ENCODE measurements at regions not wholly inside any gene's neighbourhood (a gene's known extent, or its start where the extent isn't known, plus 50 kb on each side); places are given as distances from the start of the nearest gene placed in this dataset.

DNA sequence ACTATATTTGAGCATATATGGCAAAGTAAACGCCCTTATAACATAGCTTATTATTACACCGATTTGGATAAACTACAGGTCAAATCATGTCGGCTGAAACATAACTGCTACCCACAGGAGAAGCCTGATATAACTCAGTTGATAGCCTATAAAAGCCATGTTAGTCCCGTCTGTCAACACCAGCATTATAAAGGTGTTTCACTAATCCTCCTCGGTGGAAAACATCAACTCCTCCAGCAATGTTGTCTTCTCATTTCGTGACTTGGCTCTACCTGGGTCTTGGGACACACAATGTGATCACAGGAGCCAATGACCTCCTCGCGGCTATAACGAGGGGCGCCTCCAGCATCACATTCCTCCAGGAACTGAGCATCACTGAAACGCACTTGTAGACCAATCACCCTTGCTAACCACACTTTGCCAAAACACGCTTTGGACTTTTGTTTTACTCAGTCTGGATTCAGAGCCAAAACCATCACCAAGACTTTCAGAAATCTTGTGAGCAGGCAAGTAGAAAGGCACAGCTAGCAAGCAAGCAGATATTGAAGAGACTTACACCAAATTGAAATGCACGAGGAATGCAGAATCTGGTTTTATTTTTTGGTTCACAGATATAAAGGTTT lies 269.7 kb upstream of the NFE2L3 start:
- TF ChIP-seq, protein P1, sequence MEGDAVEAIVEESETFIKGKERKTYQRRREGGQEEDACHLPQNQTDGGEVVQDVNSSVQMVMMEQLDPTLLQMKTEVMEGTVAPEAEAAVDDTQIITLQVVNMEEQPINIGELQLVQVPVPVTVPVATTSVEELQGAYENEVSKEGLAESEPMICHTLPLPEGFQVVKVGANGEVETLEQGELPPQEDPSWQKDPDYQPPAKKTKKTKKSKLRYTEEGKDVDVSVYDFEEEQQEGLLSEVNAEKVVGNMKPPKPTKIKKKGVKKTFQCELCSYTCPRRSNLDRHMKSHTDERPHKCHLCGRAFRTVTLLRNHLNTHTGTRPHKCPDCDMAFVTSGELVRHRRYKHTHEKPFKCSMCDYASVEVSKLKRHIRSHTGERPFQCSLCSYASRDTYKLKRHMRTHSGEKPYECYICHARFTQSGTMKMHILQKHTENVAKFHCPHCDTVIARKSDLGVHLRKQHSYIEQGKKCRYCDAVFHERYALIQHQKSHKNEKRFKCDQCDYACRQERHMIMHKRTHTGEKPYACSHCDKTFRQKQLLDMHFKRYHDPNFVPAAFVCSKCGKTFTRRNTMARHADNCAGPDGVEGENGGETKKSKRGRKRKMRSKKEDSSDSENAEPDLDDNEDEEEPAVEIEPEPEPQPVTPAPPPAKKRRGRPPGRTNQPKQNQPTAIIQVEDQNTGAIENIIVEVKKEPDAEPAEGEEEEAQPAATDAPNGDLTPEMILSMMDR (IDR thresholded peaks at IDR 0.05; ENCODE audit: partially characterized antibody, unreplicated experiment) = no peak
- no peak for DNase-seq
- Mint-ChIP-seq H3K27ac (ENCODE audit: unreplicated experiment) (no peak overlapping the region), H3K27me3 (ENCODE audit: unreplicated experiment) (peaks cover 7% of the 10 kb centered on the region), H3K4me3 (ENCODE audit: unreplicated experiment) (no peak overlapping the region), H3K36me3 (ENCODE audit: unreplicated experiment) (no peaks in the 10 kb centered on the region), H3K9me3 (ENCODE audit: unreplicated experiment) (peaks cover 4% of the 10 kb centered on the region), H3K4me1 (ENCODE audit: low read depth, unreplicated experiment) (peaks cover 40% of the 10 kb centered on the region)

DNA sequence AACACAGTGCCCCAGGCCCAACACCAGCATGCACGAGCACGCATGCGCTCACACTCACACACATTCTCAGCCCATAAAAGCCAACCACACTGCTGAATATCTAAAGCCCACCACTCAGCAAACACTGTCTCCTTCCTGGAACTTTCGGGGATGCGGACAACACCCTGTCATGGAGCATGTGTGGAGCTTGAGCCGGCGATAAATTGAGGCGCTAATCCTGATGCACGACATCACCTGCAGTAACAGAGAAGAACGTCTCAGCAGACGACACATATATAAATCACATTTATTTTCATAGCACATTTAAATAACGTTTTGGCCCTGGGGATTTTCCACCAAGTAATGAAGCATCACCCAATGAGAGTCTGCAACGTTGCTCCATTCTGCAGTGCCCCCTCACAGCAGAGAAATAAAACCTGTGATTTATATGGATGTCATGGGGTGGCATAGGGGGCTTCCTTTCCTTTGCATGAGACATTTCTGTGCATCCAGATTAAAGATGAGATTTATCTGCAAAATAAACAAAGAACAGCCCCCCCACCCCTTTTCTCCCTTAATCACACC lies 267.7 kb upstream of the NFE2L3 start:
- Mint-ChIP-seq H3K4me1 (ENCODE audit: low read depth, unreplicated experiment) (peaks cover 43% of the 10 kb centered on the region), H3K27me3 (ENCODE audit: unreplicated experiment) (peaks cover 7% of the 10 kb centered on the region), H3K9me3 (ENCODE audit: unreplicated experiment) (peaks cover 4% of the 10 kb centered on the region), H3K4me3 (ENCODE audit: unreplicated experiment) (no peak overlapping the region), H3K27ac (ENCODE audit: unreplicated experiment) (peak overlapping the region; percentile 93), H3K36me3 (ENCODE audit: unreplicated experiment) (no peaks in the 10 kb centered on the region)
- no peak for DNase-seq
- TF ChIP-seq, protein P1 (IDR thresholded peaks at IDR 0.05; ENCODE audit: partially characterized antibody, unreplicated experiment) = no peak

DNA sequence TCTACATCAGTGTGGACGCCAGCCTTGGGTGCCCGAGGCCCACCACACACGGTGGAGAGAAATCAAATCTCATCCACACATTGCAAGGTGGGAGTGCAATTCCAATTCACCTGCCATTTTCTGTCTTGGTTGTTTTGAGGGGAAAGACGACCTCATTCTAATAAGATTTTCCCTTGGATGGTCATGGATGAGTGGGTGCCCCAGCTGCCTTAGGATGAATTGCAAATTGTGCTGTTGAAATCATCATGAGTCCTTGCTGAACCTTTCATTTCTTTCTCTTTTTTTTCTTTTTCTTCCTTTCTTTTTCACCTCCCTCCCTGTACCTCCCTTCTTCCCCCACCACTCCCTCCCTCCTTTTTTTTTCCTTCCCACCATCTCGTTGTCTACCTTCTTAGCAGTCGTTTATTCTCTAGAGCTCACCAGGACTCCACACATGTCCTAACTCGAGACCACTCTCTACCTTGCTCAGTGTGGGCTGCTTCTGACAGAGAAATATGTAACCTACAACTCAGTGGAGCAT lies 266.9 kb upstream of the NFE2L3 start:
- H3K9me3 Mint-ChIP-seq (ENCODE audit: unreplicated experiment) = peaks cover 4% of the 10 kb centered on the region
- H3K4me3 Mint-ChIP-seq (ENCODE audit: unreplicated experiment) = peak overlapping the region; percentile 28
- DNase-seq = no peak
- TF ChIP-seq, protein P1 (IDR thresholded peaks at IDR 0.05; ENCODE audit: partially characterized antibody, unreplicated experiment) = no peak
- peak overlapping the region; percentile 93 for H3K27ac Mint-ChIP-seq (ENCODE audit: unreplicated experiment)
- H3K4me1 Mint-ChIP-seq (ENCODE audit: low read depth, unreplicated experiment) = peaks cover 47% of the 10 kb centered on the region
- H3K36me3 Mint-ChIP-seq (ENCODE audit: unreplicated experiment) = no peaks in the 10 kb centered on the region
- H3K27me3 Mint-ChIP-seq (ENCODE audit: unreplicated experiment) = peaks cover 7% of the 10 kb centered on the region

DNA sequence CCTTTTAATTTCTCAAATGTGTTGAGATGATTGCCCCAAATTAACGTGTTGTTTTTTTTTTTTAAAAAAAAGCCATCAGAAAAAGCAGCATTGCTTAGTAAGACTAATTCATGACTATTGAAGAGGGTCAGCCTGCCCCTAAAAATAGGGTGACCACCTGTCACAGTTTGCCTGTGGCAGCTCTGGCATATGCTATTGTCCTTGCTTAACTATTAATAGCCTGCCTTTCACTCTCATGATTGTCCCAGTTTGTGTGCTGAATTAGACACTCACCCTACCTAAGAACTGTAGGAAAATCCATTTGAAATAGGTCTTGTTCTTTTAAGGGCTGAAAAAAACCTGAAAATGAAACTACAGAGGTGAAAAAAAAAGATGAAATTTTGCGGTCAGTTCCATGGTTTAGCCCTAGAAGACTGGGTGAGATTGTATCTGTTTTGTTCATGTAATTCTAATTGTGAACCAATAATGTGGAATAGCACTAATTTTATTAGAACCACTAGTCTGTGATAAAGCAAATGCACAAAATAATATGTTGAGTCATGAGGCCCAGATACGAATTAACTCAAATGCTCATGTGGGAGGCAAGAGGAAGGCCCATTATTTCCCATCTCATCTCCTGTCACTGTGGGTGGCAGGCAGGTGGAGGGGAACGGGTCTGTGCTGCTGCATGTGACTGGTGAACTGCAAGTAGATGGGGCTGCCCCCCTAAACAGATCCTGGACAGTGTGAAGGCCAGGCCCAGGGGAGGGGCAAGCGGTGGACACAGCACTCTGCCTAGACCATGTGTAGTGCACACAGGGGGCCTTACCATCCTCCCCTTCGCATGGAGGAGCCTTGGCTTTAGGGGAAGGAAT lies 265.4 kb upstream of the NFE2L3 start:
- peak; percentile 35 for DNase-seq
- H3K27ac Mint-ChIP-seq (ENCODE audit: unreplicated experiment) = peak overlapping the region; percentile 93
- peak overlapping the region; percentile 65 for H3K4me3 Mint-ChIP-seq (ENCODE audit: unreplicated experiment)
- H3K4me1 Mint-ChIP-seq (ENCODE audit: low read depth, unreplicated experiment) = peaks cover 47% of the 10 kb centered on the region
- H3K9me3 Mint-ChIP-seq (ENCODE audit: unreplicated experiment) = peaks cover 4% of the 10 kb centered on the region
- H3K27me3 Mint-ChIP-seq (ENCODE audit: unreplicated experiment) = peaks cover 7% of the 10 kb centered on the region
- H3K36me3 Mint-ChIP-seq (ENCODE audit: unreplicated experiment) = no peaks in the 10 kb centered on the region
- TF ChIP-seq, protein P1 (IDR thresholded peaks at IDR 0.05; ENCODE audit: partially characterized antibody, unreplicated experiment) = no peak

Data from glutamatergic neuron (in vitro differentiated cells).